ENCODE measurements at regions not wholly inside any gene's neighbourhood (a gene's known extent, or its start where the extent isn't known, plus 50 kb on each side); places are given as distances from the start of the nearest gene placed in this dataset.

DNA sequence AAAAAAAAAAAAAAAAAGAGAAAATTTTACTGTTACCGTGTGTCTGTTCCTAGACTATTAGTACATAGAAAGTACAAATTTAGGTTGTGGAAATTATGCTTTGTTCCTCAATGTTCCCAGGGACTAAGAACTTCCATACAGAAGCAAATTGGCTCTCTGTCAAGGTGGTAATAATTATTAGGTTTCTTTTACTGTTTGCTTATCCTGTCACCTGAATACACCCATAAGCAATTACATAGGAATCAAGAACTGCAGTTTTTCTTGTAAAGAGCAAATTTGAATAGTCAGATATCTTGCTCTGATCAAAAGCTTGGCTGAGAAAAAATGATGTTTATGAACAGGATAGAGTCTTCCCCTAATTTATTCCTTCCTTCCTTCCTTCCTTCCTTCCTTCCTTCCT, 191.2 kb downstream of the AEBP2 start:
- Histone ChIP-seq H3K27ac (ENCODE audit: extremely low read depth, low read depth, low read length) (no peak overlapping the region), H3K4me2 (ENCODE audit: insufficient read depth, low read length) (no peak overlapping the region), H3K9ac (ENCODE audit: insufficient read depth in 1 of 2, low read depth in 2 of 2, low read length in 2 of 2) (no peak overlapping the region), H3K4me3 (no peak overlapping the region), H4K20me1 (replicated peaks; ENCODE audit: control insufficient read depth, insufficient read depth, low read length) (no peaks in the 10 kb centered on the region), H3K36me3 (ENCODE audit: control insufficient read depth, insufficient read depth, low read length) (no peaks in the 10 kb centered on the region), H3K27me3 (ENCODE audit: control insufficient read depth in 2 of 2, insufficient read depth in 2 of 2, low read length in 2 of 2) (no peaks in the 10 kb centered on the region), H3K9me3 (replicated peaks; ENCODE audit: control insufficient read depth, insufficient read depth, low read depth, low read length) (no peaks in the 10 kb centered on the region), H3K79me2 (ENCODE audit: control insufficient read depth, insufficient read depth, low read length) (no peaks in the 10 kb centered on the region), H2AFZ (ENCODE audit: low read depth, low read length) (no peak overlapping the region), H3K9me1 (ENCODE audit: control insufficient read depth, insufficient read depth, low read length) (no peaks in the 10 kb centered on the region), H3K4me1 (replicated peaks in 1 of 2; ENCODE audit: control insufficient read depth in 2 of 2, insufficient read depth in 2 of 2, low read length in 2 of 2) (no peaks in the 10 kb centered on the region)
- no peak for FAIRE-seq
- no peak for ATAC-seq
- TF ChIP-seq ZNF644 (tag; IDR thresholded peaks at IDR 0.05; ENCODE audit: low read depth) (no peak), HEY1 (CRISPR knock-in tag; IDR thresholded peaks at IDR 0.05; ENCODE audit: borderline replicate concordance) (no peak), SLC30A9 (CRISPR knock-in tag; IDR thresholded peaks at IDR 0.05) (no peak), PHB2 (IDR thresholded peaks at IDR 0.05; ENCODE audit: low read depth) (no peak), JUND (IDR thresholded peaks at IDR 0.05; ENCODE audit: borderline replicate concordance, low read depth, low read length) (no peak), JUND (tag; IDR thresholded peaks at IDR 0.05; ENCODE audit: borderline replicate concordance, low read depth, low read length) (no peak), GTF2E2 (tag; IDR thresholded peaks at IDR 0.05) (no peak), STAT5A (IDR thresholded peaks at IDR 0.05; ENCODE audit: borderline replicate concordance, low read length) (no peak)
- WGBS (ENCODE audit: insufficient coverage, low coverage, missing lambda C conversion rate), result no CpG with 5 or more reads among the region's 1 CpG
- CTCF ChIA-PET (ENCODE audit: low intra/inter-chr PET ratio), result no interaction called here
- intact Hi-C loops (cut with micrococcal nuclease), result no loop called here
- in situ Hi-C loops (cut with MboI), result no loop called here
- POLR2A ChIA-PET, result no interaction called here
- BruUV-seq (replicated peaks), result no TSS peak
- DNase-seq (ENCODE audit: extremely low read depth in 1 of 4, low spot score in 3 of 4), result no peak

GRCh38 chr12:19633194-19633593, 193.9 kb downstream of the AEBP2 start:
- no peak for FAIRE-seq
- H3K4me3 ChIP-seq, result no peak overlapping the region
- no peaks in the 10 kb centered on the region for H3K4me1 ChIP-seq (replicated peaks in 1 of 2; ENCODE audit: control insufficient read depth in 2 of 2, insufficient read depth in 2 of 2, low read length in 2 of 2)
- H3K36me3 ChIP-seq (ENCODE audit: control insufficient read depth, insufficient read depth, low read length), result no peaks in the 10 kb centered on the region
- ATAC-seq, result no peak
- DNase-seq (ENCODE audit: extremely low read depth in 1 of 4, low spot score in 3 of 4), result no peak
- no peaks in the 10 kb centered on the region for H3K9me3 ChIP-seq (replicated peaks; ENCODE audit: control insufficient read depth, insufficient read depth, low read depth, low read length)
- H3K79me2 ChIP-seq (ENCODE audit: control insufficient read depth, insufficient read depth, low read length), result no peaks in the 10 kb centered on the region
- no peak overlapping the region for H3K27ac ChIP-seq (ENCODE audit: extremely low read depth, low read depth, low read length)
- H3K9ac ChIP-seq (ENCODE audit: insufficient read depth in 1 of 2, low read depth in 2 of 2, low read length in 2 of 2), result no peak overlapping the region
- CTCF ChIA-PET (ENCODE audit: low intra/inter-chr PET ratio), result no interaction called here
- 4% methylated on average over 2 of the region's 2 CpGs for WGBS (ENCODE audit: insufficient coverage, low coverage, missing lambda C conversion rate)
- intact Hi-C loops (cut with micrococcal nuclease) (no loop called here), in situ Hi-C loops (cut with MboI) (no loop called here)
- no peaks in the 10 kb centered on the region for H3K9me1 ChIP-seq (ENCODE audit: control insufficient read depth, insufficient read depth, low read length)
- no peaks in the 10 kb centered on the region for H4K20me1 ChIP-seq (replicated peaks; ENCODE audit: control insufficient read depth, insufficient read depth, low read length)
- H3K27me3 ChIP-seq (ENCODE audit: control insufficient read depth in 2 of 2, insufficient read depth in 2 of 2, low read length in 2 of 2), result no peaks in the 10 kb centered on the region
- no TSS peak for BruUV-seq (replicated peaks)
- H3K4me2 ChIP-seq (ENCODE audit: insufficient read depth, low read length), result no peak overlapping the region
- POLR2A ChIA-PET, result no interaction called here
- H2AFZ ChIP-seq (ENCODE audit: low read depth, low read length), result no peak overlapping the region
- no peak for TF ChIP-seq POLR2B (IDR thresholded peaks at IDR 0.05; ENCODE audit: low read depth, partially characterized antibody)
- TF ChIP-seq MXI1 (IDR thresholded peaks at IDR 0.05; ENCODE audit: low read depth, low read length), result no peak
- TF ChIP-seq, protein P1, sequence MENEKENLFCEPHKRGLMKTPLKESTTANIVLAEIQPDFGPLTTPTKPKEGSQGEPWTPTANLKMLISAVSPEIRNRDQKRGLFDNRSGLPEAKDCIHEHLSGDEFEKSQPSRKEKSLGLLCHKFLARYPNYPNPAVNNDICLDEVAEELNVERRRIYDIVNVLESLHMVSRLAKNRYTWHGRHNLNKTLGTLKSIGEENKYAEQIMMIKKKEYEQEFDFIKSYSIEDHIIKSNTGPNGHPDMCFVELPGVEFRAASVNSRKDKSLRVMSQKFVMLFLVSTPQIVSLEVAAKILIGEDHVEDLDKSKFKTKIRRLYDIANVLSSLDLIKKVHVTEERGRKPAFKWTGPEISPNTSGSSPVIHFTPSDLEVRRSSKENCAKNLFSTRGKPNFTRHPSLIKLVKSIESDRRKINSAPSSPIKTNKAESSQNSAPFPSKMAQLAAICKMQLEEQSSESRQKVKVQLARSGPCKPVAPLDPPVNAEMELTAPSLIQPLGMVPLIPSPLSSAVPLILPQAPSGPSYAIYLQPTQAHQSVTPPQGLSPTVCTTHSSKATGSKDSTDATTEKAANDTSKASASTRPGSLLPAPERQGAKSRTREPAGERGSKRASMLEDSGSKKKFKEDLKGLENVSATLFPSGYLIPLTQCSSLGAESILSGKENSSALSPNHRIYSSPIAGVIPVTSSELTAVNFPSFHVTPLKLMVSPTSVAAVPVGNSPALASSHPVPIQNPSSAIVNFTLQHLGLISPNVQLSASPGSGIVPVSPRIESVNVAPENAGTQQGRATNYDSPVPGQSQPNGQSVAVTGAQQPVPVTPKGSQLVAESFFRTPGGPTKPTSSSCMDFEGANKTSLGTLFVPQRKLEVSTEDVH (IDR thresholded peaks at IDR 0.05; ENCODE audit: low read depth, partially characterized antibody), result no peak
- no peak for TF ChIP-seq CREM (IDR thresholded peaks at IDR 0.05; ENCODE audit: low read depth)
- TF ChIP-seq CHD4 (IDR thresholded peaks at IDR 0.05; ENCODE audit: insufficient read depth, insufficient replicate concordance, low read depth, low read length, poor library complexity, severe bottlenecking), result no peak
- no peak for TF ChIP-seq SP1 (CRISPR knock-in tag; IDR thresholded peaks at IDR 0.05)
- TF ChIP-seq ZNF174 (CRISPR knock-in tag; IDR thresholded peaks at IDR 0.05), result no peak

Data from K562 (cell line).